Kidney (tissue), 13 donors: ENCODE measurements at regions not wholly inside any gene's neighbourhood (a gene's known extent, or its start where the extent isn't known, plus 50 kb on each side); places are given as distances from the start of the nearest gene placed in this dataset.

Source experiments
- DNase-seq, 5 donors: peaks; one replicate each; pipeline ENCODE4 v3.0.0-alpha.2; 2013 to 2020
- FAIRE-seq: peaks from 2 replicates; lab custom pipeline; 2012; peaks lifted over from hg19 to GRCh38; lab: Jason Lieb, UNC
- H3K27ac ChIP-seq, 2 donors: one replicate each; pipeline ENCODE4 v1.7.0; 2013; ENCODE audit warnings: low read depth in 2 of 2, low read length in 2 of 2, inconsistent platforms in 1 of 2
- H3K27me3 ChIP-seq: one replicate; pipeline ENCODE4 v1.7.1; 2013; ENCODE audit warnings: low read length, inconsistent platforms; ENCODE audit not compliant: control insufficient read depth, insufficient read depth
- H3K36me3 ChIP-seq, 3 donors: one replicate each; pipeline versions ENCODE4 v1.7.0 to v1.7.1; 2013; ENCODE audit warnings: low read length in 3 of 3, control low read depth in 1 of 3, inconsistent platforms in 1 of 3; ENCODE audit not compliant: insufficient read depth in 3 of 3, control insufficient read depth in 2 of 3
- H3K4me1 ChIP-seq, 3 donors: one replicate each; pipeline versions ENCODE4 v1.7.0 to v1.7.1; 2013; ENCODE audit warnings: low read length in 3 of 3, inconsistent platforms in 1 of 3, low read depth in 1 of 3; ENCODE audit not compliant: control insufficient read depth in 2 of 3, insufficient read depth in 2 of 3
- H3K4me3 ChIP-seq, 3 donors: one replicate each; pipeline versions ENCODE4 v1.7.0 to v1.8.1; 2013; ENCODE audit warnings: low read length in 3 of 3, control low read depth in 1 of 3, inconsistent platforms in 1 of 3
- H3K9ac ChIP-seq, 3 donors: one replicate each; pipeline versions ENCODE4 v1.7.0 to v1.7.1; 2013; ENCODE audit warnings: low read length in 3 of 3, control low read depth in 1 of 3, inconsistent platforms in 1 of 3
- H3K9me3 ChIP-seq, 3 donors: one replicate each; pipeline versions ENCODE4 v1.7.0 to v1.7.1; 2013; ENCODE audit warnings: low read length in 3 of 3, control low read depth in 1 of 3, inconsistent platforms in 1 of 3; ENCODE audit not compliant: control insufficient read depth in 2 of 3, insufficient read depth in 1 of 3
- intact Hi-C: fragments of 100-400 bp; cut with DNase I; formaldehyde crosslinking; loops from one replicate; pipeline ENCODE4 v1.11.1; 2022
- TF ChIP-seq, protein P1 (sequence below): IDR thresholded peaks from 3 replicates; pipeline ENCODE4 v1.5.1; 2012; ENCODE audit warnings: mild to moderate bottlenecking, moderate library complexity, borderline replicate concordance; ENCODE audit not compliant: insufficient read depth; ENCODE audit errors: extremely low read depth
- donor health status: control.
- donor health status: control.
- donor health status: control.
- donor health status: control.
- donor health status: control.
- donor health status: DM: yes; HTN: yes; CAD: no.
- donor health status: Normal renal cell carcinoma (clear cell type).

DNA sequence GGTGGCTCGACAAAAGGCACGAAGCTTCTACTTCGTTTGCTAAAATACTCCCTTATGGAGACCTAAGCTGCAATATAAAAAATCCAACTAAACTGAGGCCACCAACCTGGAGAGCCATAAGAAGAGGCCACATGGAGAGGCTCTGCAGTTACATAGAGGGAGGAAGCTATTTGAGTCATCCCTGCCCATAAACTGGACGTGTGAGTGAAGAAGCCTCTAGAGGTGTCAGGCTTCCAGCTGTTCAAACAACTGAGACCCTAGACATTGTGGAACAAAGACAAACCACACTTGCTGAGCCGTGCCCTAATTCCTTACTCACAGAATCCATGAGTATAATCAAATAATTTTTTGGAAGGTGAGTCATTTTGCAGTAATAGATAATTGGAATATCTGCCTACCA, 50.2 kb upstream of the GMNC start:
- intact Hi-C loops: no loop called here
- no peaks in the 10 kb centered on the region for H3K36me3 ChIP-seq
- DNase-seq (no peak), FAIRE-seq (no peak)
- H3K4me3 ChIP-seq: no peak overlapping the region
- no peaks in the 10 kb centered on the region for H3K9me3 ChIP-seq
- no peaks in the 10 kb centered on the region for H3K27me3 ChIP-seq
- H3K27ac ChIP-seq: no peak overlapping the region
- TF ChIP-seq, protein P1, sequence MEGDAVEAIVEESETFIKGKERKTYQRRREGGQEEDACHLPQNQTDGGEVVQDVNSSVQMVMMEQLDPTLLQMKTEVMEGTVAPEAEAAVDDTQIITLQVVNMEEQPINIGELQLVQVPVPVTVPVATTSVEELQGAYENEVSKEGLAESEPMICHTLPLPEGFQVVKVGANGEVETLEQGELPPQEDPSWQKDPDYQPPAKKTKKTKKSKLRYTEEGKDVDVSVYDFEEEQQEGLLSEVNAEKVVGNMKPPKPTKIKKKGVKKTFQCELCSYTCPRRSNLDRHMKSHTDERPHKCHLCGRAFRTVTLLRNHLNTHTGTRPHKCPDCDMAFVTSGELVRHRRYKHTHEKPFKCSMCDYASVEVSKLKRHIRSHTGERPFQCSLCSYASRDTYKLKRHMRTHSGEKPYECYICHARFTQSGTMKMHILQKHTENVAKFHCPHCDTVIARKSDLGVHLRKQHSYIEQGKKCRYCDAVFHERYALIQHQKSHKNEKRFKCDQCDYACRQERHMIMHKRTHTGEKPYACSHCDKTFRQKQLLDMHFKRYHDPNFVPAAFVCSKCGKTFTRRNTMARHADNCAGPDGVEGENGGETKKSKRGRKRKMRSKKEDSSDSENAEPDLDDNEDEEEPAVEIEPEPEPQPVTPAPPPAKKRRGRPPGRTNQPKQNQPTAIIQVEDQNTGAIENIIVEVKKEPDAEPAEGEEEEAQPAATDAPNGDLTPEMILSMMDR: no peak
- H3K4me1 ChIP-seq: no peaks in the 10 kb centered on the region
- H3K9ac ChIP-seq: no peak overlapping the region
